Fibroblast of lung (primary cell): ENCODE measurements at regions not wholly inside any gene's neighbourhood (a gene's known extent, or its start where the extent isn't known, plus 50 kb on each side); places are given as distances from the start of the nearest gene placed in this dataset.
A peak's percentile ranks its signal among the peaks of the same experiment; 100 is the strongest.

Source experiments
- DNase-seq, 2 donors: peaks; one replicate each; pipeline versions ENCODE4 v3.0.0 to v3.0.0-alpha.2; 2010; ENCODE audit warnings: low read depth in 2 of 2
- H2AFZ ChIP-seq: 2 replicates; pipeline ENCODE4 v1.5.1; 2012; ENCODE audit warnings: low read length, control low read depth, inconsistent platforms
- H3K27ac ChIP-seq: 2 replicates; pipeline ENCODE4 v1.5.1; 2011; ENCODE audit warnings: low read length, control low read depth; ENCODE audit not compliant: insufficient read depth
- H3K27me3 ChIP-seq: 2 replicates; pipeline ENCODE4 v1.5.1; 2011; ENCODE audit warnings: mild to moderate bottlenecking, low read length; ENCODE audit not compliant: control insufficient read depth, insufficient read depth
- H3K36me3 ChIP-seq: 2 replicates; pipeline ENCODE4 v1.5.1; 2011; ENCODE audit warnings: low read length; ENCODE audit not compliant: control insufficient read depth, insufficient read depth
- H3K4me1 ChIP-seq: 2 replicates; pipeline ENCODE4 v1.5.1; 2011; ENCODE audit warnings: low read length; ENCODE audit not compliant: control insufficient read depth, insufficient read depth; ENCODE audit errors: extremely low read depth
- H3K4me2 ChIP-seq: 2 replicates; pipeline ENCODE4 v1.5.1; 2011; ENCODE audit warnings: low read length, control low read depth; ENCODE audit not compliant: insufficient read depth; ENCODE audit errors: extremely low read depth
- H3K4me3 ChIP-seq, 4 experiments: fragments of 200-600 bp in 1 of 4; sonication (generic) in 1 of 4; replicated peaks in 1 of 4; 2 replicates each; pipeline ENCODE4 v1.5.1; 2011 to 2016; ENCODE audit warnings: low read length in 4 of 4, low read depth in 3 of 4, mild to moderate bottlenecking in 3 of 4, control low read depth in 2 of 4, inconsistent platforms in 1 of 4, mixed read lengths in 1 of 4; ENCODE audit not compliant: insufficient read depth in 1 of 4; ENCODE audit errors: control extremely low read depth in 1 of 4
- H3K79me2 ChIP-seq: 2 replicates; pipeline ENCODE4 v1.5.1; 2012; ENCODE audit warnings: mild to moderate bottlenecking, low read length, inconsistent platforms; ENCODE audit not compliant: control insufficient read depth, insufficient read depth
- H3K9ac ChIP-seq: 2 replicates; pipeline ENCODE4 v1.5.1; 2011; ENCODE audit warnings: mild to moderate bottlenecking, low read length, control low read depth; ENCODE audit not compliant: insufficient read depth
- H3K9me3 ChIP-seq: 2 replicates; pipeline ENCODE4 v1.5.1; 2012; ENCODE audit warnings: low read depth, low read length; ENCODE audit not compliant: control insufficient read depth, insufficient read depth
- H4K20me1 ChIP-seq: 2 replicates; pipeline ENCODE4 v1.5.1; 2011; ENCODE audit warnings: low read length; ENCODE audit not compliant: control insufficient read depth, insufficient read depth; ENCODE audit errors: extremely low read depth
- CTCF ChIP-seq, 2 donors: IDR thresholded peaks in 1 of 2; conservative IDR thresholded peaks in 1 of 2; 1 replicate in 1 of 2; 2 replicates in 1 of 2; pipeline ENCODE4 v1.5.1; 2011 to 2012; ENCODE audit warnings: low read length in 2 of 2, control low read depth in 1 of 2, inconsistent platforms in 1 of 2, low read depth in 1 of 2, mild to moderate bottlenecking in 1 of 2
- EZH2 ChIP-seq: IDR thresholded peaks from 2 replicates; pipeline ENCODE4 v1.5.1; 2012; ENCODE audit warnings: low read length, control low read depth, mild to moderate bottlenecking; ENCODE audit errors: missing control alignments

- no peak overlapping the region for H3K27ac ChIP-seq
- H2AFZ ChIP-seq, result no peak overlapping the region
- no peaks in the 10 kb centered on the region for H3K36me3 ChIP-seq
- no peaks in the 10 kb centered on the region for H3K79me2 ChIP-seq
- peaks cover 21% of the 10 kb centered on the region for H3K4me1 ChIP-seq
- H3K27me3 ChIP-seq, result no peaks in the 10 kb centered on the region
- no peaks in the 10 kb centered on the region for H3K9me3 ChIP-seq
- DNase-seq, result peak; percentile 80 to 93
- H4K20me1 ChIP-seq, result no peaks in the 10 kb centered on the region
- H3K9ac ChIP-seq, result no peak overlapping the region
- H3K4me2 ChIP-seq, result peak overlapping the region; percentile 49
- H3K4me3 ChIP-seq, result no peak overlapping the region
- TF ChIP-seq EZH2 (no peak), CTCF (conservative IDR thresholded peaks at IDR 0.05 in 1 of 2, IDR thresholded peaks at IDR 0.05 in 1 of 2; ENCODE audit: low read depth in 1 of 2, low read length in 2 of 2) (no peak)
Observed at GRCh38 chr20:10919396-10920140, 245.8 kb upstream of the JAG1 start.

- Histone ChIP-seq H2AFZ (no peak overlapping the region), H4K20me1 (no peaks in the 10 kb centered on the region), H3K4me2 (no peak overlapping the region), H3K4me3 (no peak overlapping the region), H3K9ac (no peak overlapping the region), H3K27me3 (no peaks in the 10 kb centered on the region), H3K79me2 (no peaks in the 10 kb centered on the region), H3K36me3 (no peaks in the 10 kb centered on the region), H3K4me1 (peaks cover 26% of the 10 kb centered on the region), H3K9me3 (no peaks in the 10 kb centered on the region), H3K27ac (no peak overlapping the region)
- no peak for DNase-seq
- no peak for TF ChIP-seq CTCF (conservative IDR thresholded peaks at IDR 0.05 in 1 of 2, IDR thresholded peaks at IDR 0.05 in 1 of 2; ENCODE audit: low read depth in 1 of 2, low read length in 2 of 2)
- TF ChIP-seq EZH2, result no peak
Observed at GRCh38 chr20:10920396-10920795, 246.6 kb upstream of the JAG1 start.

GRCh38 chr20:10921491-10922010, 247.8 kb upstream of the JAG1 start:
- Histone ChIP-seq H2AFZ (no peak overlapping the region), H3K36me3 (no peaks in the 10 kb centered on the region), H3K9ac (no peak overlapping the region), H3K4me3 (no peak overlapping the region), H3K9me3 (no peaks in the 10 kb centered on the region), H3K4me2 (no peak overlapping the region), H3K4me1 (peaks cover 27% of the 10 kb centered on the region), H4K20me1 (no peaks in the 10 kb centered on the region), H3K27ac (no peak overlapping the region), H3K79me2 (no peaks in the 10 kb centered on the region), H3K27me3 (no peaks in the 10 kb centered on the region)
- DNase-seq, result no peak
- TF ChIP-seq CTCF (conservative IDR thresholded peaks at IDR 0.05 in 1 of 2, IDR thresholded peaks at IDR 0.05 in 1 of 2; ENCODE audit: low read depth in 1 of 2, low read length in 2 of 2) (no peak), EZH2 (no peak)
